ENCODE measurements at regions not wholly inside any gene's neighbourhood (a gene's known extent, or its start where the extent isn't known, plus 50 kb on each side); places are given as distances from the start of the nearest gene placed in this dataset.

- no peak for DNase-seq (ENCODE audit: low read depth, low spot score)
- TF ChIP-seq, protein P1, sequence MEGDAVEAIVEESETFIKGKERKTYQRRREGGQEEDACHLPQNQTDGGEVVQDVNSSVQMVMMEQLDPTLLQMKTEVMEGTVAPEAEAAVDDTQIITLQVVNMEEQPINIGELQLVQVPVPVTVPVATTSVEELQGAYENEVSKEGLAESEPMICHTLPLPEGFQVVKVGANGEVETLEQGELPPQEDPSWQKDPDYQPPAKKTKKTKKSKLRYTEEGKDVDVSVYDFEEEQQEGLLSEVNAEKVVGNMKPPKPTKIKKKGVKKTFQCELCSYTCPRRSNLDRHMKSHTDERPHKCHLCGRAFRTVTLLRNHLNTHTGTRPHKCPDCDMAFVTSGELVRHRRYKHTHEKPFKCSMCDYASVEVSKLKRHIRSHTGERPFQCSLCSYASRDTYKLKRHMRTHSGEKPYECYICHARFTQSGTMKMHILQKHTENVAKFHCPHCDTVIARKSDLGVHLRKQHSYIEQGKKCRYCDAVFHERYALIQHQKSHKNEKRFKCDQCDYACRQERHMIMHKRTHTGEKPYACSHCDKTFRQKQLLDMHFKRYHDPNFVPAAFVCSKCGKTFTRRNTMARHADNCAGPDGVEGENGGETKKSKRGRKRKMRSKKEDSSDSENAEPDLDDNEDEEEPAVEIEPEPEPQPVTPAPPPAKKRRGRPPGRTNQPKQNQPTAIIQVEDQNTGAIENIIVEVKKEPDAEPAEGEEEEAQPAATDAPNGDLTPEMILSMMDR (IDR thresholded peaks at IDR 0.05; ENCODE audit: insufficient read depth, low read length, missing control alignments): no peak
- no peak overlapping the region for H3K4me3 ChIP-seq (ENCODE audit: low read depth, low read length)
- POLR2A ChIA-PET: no interaction called here
- CTCF ChIA-PET: interaction anchor here (2.3 to 2.9 kb wide), 2 partner anchors 15 to 57 kb away, joined by 8 to 11 read pairs; no protein-coding TSS in a partner anchor
Measured at GRCh38 chr9:86471171-86471815, 117.1 kb upstream of the TUT7 start.

DNA sequence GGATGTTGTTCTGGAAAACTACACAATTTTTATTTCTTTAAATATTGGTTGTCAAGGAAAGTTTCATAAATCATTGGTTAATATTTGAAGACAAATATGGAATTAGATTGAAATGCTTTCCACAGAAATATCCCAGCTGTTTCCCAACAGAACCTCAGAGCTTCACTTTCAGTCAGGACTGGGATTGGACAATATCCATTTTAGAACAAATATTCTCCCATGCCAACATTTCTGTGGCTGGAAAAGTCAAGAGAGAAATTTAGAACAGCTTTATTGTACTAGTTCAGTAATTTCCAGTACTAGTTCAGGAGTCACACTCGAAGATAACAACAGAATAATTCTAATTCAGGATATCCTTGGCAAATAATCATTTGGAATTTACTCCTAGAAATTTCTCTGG is 116.1 kb upstream of the TUT7 start:
- POLR2A ChIA-PET: no interaction called here
- CTCF ChIA-PET: interaction anchor here (1.0 to 2.9 kb wide), 5 partner anchors 9 to 268 kb away, joined by 3 to 11 read pairs (median 4); no protein-coding TSS in a partner anchor

DNA sequence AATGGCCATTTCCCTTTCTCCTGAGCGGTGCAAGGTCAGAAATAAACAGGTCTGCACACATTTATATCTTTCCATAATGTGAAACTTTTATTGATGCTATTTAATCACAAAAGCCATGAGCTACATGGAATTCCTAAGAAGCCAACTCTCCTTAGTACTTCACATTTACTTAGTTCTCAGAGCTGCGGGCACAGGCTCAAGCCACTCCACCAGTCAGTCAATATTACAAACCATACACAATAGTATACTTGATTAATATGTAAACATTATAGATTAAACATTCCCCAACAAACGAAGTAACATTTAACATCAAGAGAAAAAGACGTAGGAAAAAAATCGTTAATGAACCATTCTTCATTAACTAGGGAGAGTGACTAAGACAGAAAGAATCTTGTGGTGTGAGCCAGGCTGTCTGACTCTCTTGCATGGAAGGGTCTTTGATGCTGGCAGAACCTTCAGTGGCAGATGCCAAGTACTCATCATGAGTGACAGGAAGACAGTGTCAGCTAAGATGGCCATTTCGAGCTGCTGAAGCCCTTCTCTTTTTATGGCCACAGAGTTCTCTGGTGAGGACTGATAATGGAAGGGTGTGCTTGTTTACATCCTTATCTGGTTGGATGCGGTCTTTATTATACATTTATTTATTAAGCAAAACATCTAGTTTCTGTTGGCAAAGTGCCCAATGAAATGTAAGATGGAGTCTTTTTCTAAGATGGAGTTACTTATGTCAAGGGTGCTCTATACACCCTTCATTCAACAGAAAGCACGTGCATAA is 115.5 kb upstream of the TUT7 start:
- TF ChIP-seq, protein P1 (IDR thresholded peaks at IDR 0.05; ENCODE audit: insufficient read depth, low read length, missing control alignments): no peak
- POLR2A ChIA-PET: no interaction called here
- CTCF ChIA-PET: interaction anchor here (1.0 to 2.9 kb wide), 6 partner anchors 9 to 464 kb away, joined by 3 to 11 read pairs (median 4); no protein-coding TSS in a partner anchor
- DNase-seq (ENCODE audit: low read depth, low spot score): no peak
- H3K4me3 ChIP-seq (ENCODE audit: low read depth, low read length): no peak overlapping the region

More for the DNA sequence above, 116.1 kb upstream of the TUT7 start:
- DNase-seq (ENCODE audit: low read depth, low spot score): no peak
- H3K4me3 ChIP-seq (ENCODE audit: low read depth, low read length): no peak overlapping the region
- TF ChIP-seq, protein P1 (IDR thresholded peaks at IDR 0.05; ENCODE audit: insufficient read depth, low read length, missing control alignments): no peak

- DNase-seq (ENCODE audit: low read depth, low spot score): no peak
- H3K4me3 ChIP-seq (ENCODE audit: low read depth, low read length): no peak overlapping the region
- ChIA-PET CTCF (interaction anchor here (1.0 kb wide), 1 partner anchor 22 kb away, joined by 3 read pairs; no protein-coding TSS in a partner anchor), POLR2A (no interaction called here)
- TF ChIP-seq, protein P1 (IDR thresholded peaks at IDR 0.05; ENCODE audit: insufficient read depth, low read length, missing control alignments): no peak
Measured at GRCh38 chr9:86464242-86464641, 110.0 kb upstream of the TUT7 start.

DNA sequence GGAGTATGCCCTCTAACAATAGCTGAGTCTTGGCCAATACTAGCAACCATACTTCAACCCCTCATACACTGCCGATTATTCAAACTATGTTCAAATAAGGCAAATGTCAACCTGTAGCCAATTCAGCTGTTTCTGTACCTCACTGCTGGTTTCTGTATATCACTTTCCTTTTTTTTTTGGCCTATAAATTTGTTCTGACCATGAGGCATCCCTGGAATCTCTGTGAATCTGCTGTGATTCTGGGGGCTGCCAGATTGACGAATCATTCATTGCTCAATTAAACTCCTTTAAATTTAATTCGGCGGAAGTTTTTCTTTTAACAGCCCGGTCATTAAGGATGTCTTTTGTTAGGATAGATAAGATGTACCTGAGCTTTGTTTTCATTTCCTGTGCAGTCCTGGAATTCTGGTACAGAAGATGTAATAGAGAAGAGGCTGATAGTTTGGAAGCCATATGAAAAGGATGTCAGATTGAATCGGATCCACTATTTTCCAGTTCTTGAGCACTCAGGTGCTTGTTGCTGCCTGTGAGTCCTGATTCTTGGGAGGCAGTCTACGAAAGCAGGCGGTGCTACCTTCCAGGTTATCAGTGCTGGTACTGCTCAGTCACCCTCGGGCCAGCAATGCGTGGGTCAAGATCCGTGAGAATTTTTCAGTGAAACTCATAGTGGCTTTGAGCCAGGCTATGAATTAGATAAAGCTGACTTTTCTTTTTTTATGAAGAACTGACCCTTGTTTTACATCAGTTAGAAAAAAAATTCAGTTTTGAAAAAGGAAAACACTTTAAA is 106.2 kb upstream of the TUT7 start:
- no peak for DNase-seq (ENCODE audit: low read depth, low spot score)
- CTCF ChIA-PET: interaction anchor here (1.2 kb wide), 2 partner anchors 10 to 27 kb away, joined by 4 to 6 read pairs; no protein-coding TSS in a partner anchor
- POLR2A ChIA-PET: no interaction called here
- TF ChIP-seq, protein P1 (IDR thresholded peaks at IDR 0.05; ENCODE audit: insufficient read depth, low read length, missing control alignments): no peak
- no peak overlapping the region for H3K4me3 ChIP-seq (ENCODE audit: low read depth, low read length)
